ENCODE measurements at regions not wholly inside any gene's neighbourhood (a gene's known extent, or its start where the extent isn't known, plus 50 kb on each side); places are given as distances from the start of the nearest gene placed in this dataset.

DNA sequence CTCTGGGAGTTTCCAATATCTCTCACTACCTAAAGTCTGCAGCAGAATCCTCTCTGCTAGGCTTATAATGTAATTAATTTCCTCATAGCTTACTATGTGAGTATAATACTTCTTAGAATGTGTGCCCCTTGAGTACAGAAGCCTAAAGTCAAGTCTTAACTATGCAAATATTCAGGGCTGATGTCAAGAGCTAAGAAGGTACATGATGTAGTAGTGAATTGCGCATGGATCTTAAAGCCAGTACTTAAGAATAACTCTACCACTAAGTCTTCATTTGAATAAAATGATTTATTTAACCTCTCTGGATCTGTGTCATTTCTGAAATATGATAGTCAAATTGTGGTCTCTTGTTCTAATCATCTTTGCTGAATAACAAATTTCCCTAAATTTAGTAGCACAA, 442.9 kb downstream of the DTWD2 start:
- Histone ChIP-seq H3K4me3 (ENCODE audit: insufficient read depth, low read depth, low read length, poor library complexity, severe bottlenecking) (no peak overlapping the region), H3K36me3 (ENCODE audit: control insufficient read depth, insufficient read depth, low read length) (no peaks in the 10 kb centered on the region), H3K4me1 (ENCODE audit: control insufficient read depth, insufficient read depth, low read length, poor library complexity, severe bottlenecking) (no peaks in the 10 kb centered on the region), H3K27me3 (replicated peaks; ENCODE audit: control insufficient read depth, insufficient read depth, low read length, poor library complexity, severe bottlenecking) (no peaks in the 10 kb centered on the region), H3K9me3 (ENCODE audit: control insufficient read depth, low read length) (no peaks in the 10 kb centered on the region), H3K27ac (ENCODE audit: insufficient read depth, low read length, poor library complexity, severe bottlenecking) (no peak overlapping the region)
- no peak for DNase-seq

- no peak overlapping the region for H3K27ac ChIP-seq (ENCODE audit: insufficient read depth, low read length, poor library complexity, severe bottlenecking)
- no peaks in the 10 kb centered on the region for H3K4me1 ChIP-seq (ENCODE audit: control insufficient read depth, insufficient read depth, low read length, poor library complexity, severe bottlenecking)
- H3K36me3 ChIP-seq (ENCODE audit: control insufficient read depth, insufficient read depth, low read length) = no peaks in the 10 kb centered on the region
- no peak for DNase-seq
- H3K9me3 ChIP-seq (ENCODE audit: control insufficient read depth, low read length) = no peaks in the 10 kb centered on the region
- H3K4me3 ChIP-seq (ENCODE audit: insufficient read depth, low read depth, low read length, poor library complexity, severe bottlenecking) = no peak overlapping the region
- H3K27me3 ChIP-seq (replicated peaks; ENCODE audit: control insufficient read depth, insufficient read depth, low read length, poor library complexity, severe bottlenecking) = no peaks in the 10 kb centered on the region
Observed at GRCh38 chr5:118544887-118545449, 443.4 kb downstream of the DTWD2 start.

DNA sequence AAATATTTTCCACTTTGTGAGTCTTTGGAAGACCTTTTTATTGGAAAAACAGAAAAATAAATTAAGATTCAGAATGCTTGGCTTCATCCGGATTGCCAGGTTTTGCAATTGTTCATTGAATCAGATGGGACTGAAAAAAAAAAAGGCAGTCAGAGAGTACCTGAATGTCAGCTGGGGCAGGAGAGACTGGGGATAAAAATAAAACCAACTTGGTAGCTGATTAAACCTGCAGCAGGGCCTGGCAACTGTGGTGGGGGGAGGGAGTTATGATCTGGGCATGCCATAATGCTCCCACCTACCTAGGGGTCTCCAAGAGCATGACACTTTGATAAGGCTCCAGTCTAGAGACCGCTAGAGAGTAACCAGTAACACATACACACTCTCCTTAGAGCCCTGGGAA, 454.4 kb downstream of the DTWD2 start:
- Histone ChIP-seq H3K9me3 (ENCODE audit: control insufficient read depth, low read length) (no peaks in the 10 kb centered on the region), H3K27ac (ENCODE audit: insufficient read depth, low read length, poor library complexity, severe bottlenecking) (no peak overlapping the region), H3K27me3 (replicated peaks; ENCODE audit: control insufficient read depth, insufficient read depth, low read length, poor library complexity, severe bottlenecking) (no peaks in the 10 kb centered on the region), H3K4me1 (ENCODE audit: control insufficient read depth, insufficient read depth, low read length, poor library complexity, severe bottlenecking) (no peaks in the 10 kb centered on the region), H3K4me3 (ENCODE audit: insufficient read depth, low read depth, low read length, poor library complexity, severe bottlenecking) (no peak overlapping the region), H3K36me3 (ENCODE audit: control insufficient read depth, insufficient read depth, low read length) (no peaks in the 10 kb centered on the region)
- DNase-seq = no peak

- no peaks in the 10 kb centered on the region for H3K36me3 ChIP-seq (ENCODE audit: control insufficient read depth, insufficient read depth, low read length)
- no peaks in the 10 kb centered on the region for H3K27me3 ChIP-seq (replicated peaks; ENCODE audit: control insufficient read depth, insufficient read depth, low read length, poor library complexity, severe bottlenecking)
- no peaks in the 10 kb centered on the region for H3K4me1 ChIP-seq (ENCODE audit: control insufficient read depth, insufficient read depth, low read length, poor library complexity, severe bottlenecking)
- H3K27ac ChIP-seq (ENCODE audit: insufficient read depth, low read length, poor library complexity, severe bottlenecking) = no peak overlapping the region
- H3K4me3 ChIP-seq (ENCODE audit: insufficient read depth, low read depth, low read length, poor library complexity, severe bottlenecking) = no peak overlapping the region
- DNase-seq = no peak
- H3K9me3 ChIP-seq (ENCODE audit: control insufficient read depth, low read length) = no peaks in the 10 kb centered on the region
Observed at GRCh38 chr5:118533156-118533555, 455.2 kb downstream of the DTWD2 start.

DNA sequence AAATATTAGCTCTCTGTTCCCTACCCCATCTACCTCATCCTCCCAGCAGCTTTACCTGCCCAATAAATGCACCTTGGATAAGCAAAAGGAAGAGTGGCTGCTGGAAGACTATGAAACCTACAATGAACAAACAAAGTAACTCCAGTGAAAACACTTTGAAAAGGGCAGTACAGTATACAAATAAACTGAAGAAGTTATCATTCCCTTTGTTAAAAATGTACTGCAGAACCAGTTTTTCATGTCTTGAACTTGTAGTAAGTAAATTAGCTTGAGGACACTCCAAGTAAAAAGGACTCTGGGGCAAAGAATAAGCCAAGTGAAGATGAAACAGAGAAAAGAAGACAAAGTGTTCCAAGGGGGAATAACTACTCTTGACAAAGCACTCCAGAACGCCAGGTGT, 457.1 kb downstream of the DTWD2 start:
- H3K27ac ChIP-seq (ENCODE audit: insufficient read depth, low read length, poor library complexity, severe bottlenecking) = no peak overlapping the region
- H3K36me3 ChIP-seq (ENCODE audit: control insufficient read depth, insufficient read depth, low read length) = no peaks in the 10 kb centered on the region
- H3K4me1 ChIP-seq (ENCODE audit: control insufficient read depth, insufficient read depth, low read length, poor library complexity, severe bottlenecking) = no peaks in the 10 kb centered on the region
- no peak overlapping the region for H3K4me3 ChIP-seq (ENCODE audit: insufficient read depth, low read depth, low read length, poor library complexity, severe bottlenecking)
- no peaks in the 10 kb centered on the region for H3K27me3 ChIP-seq (replicated peaks; ENCODE audit: control insufficient read depth, insufficient read depth, low read length, poor library complexity, severe bottlenecking)
- H3K9me3 ChIP-seq (ENCODE audit: control insufficient read depth, low read length) = no peaks in the 10 kb centered on the region
- no peak for DNase-seq

- no peak for DNase-seq
- Histone ChIP-seq H3K4me3 (ENCODE audit: insufficient read depth, low read depth, low read length, poor library complexity, severe bottlenecking) (no peak overlapping the region), H3K27ac (ENCODE audit: insufficient read depth, low read length, poor library complexity, severe bottlenecking) (no peak overlapping the region), H3K4me1 (ENCODE audit: control insufficient read depth, insufficient read depth, low read length, poor library complexity, severe bottlenecking) (no peaks in the 10 kb centered on the region), H3K27me3 (replicated peaks; ENCODE audit: control insufficient read depth, insufficient read depth, low read length, poor library complexity, severe bottlenecking) (no peaks in the 10 kb centered on the region), H3K36me3 (ENCODE audit: control insufficient read depth, insufficient read depth, low read length) (no peaks in the 10 kb centered on the region), H3K9me3 (ENCODE audit: control insufficient read depth, low read length) (no peaks in the 10 kb centered on the region)
Observed at GRCh38 chr5:118529361-118530144, 458.8 kb downstream of the DTWD2 start.

GRCh38 chr5:118522626-118523025, 465.7 kb downstream of the DTWD2 start:
- H3K4me1 ChIP-seq (ENCODE audit: control insufficient read depth, insufficient read depth, low read length, poor library complexity, severe bottlenecking) = no peaks in the 10 kb centered on the region
- H3K36me3 ChIP-seq (ENCODE audit: control insufficient read depth, insufficient read depth, low read length) = no peaks in the 10 kb centered on the region
- H3K27me3 ChIP-seq (replicated peaks; ENCODE audit: control insufficient read depth, insufficient read depth, low read length, poor library complexity, severe bottlenecking) = no peaks in the 10 kb centered on the region
- DNase-seq = no peak
- H3K4me3 ChIP-seq (ENCODE audit: insufficient read depth, low read depth, low read length, poor library complexity, severe bottlenecking) = no peak overlapping the region
- no peak overlapping the region for H3K27ac ChIP-seq (ENCODE audit: insufficient read depth, low read length, poor library complexity, severe bottlenecking)
- no peaks in the 10 kb centered on the region for H3K9me3 ChIP-seq (ENCODE audit: control insufficient read depth, low read length)

GRCh38 chr5:118520771-118521415, 467.5 kb downstream of the DTWD2 start:
- Histone ChIP-seq H3K9me3 (ENCODE audit: control insufficient read depth, low read length) (no peaks in the 10 kb centered on the region), H3K27me3 (replicated peaks; ENCODE audit: control insufficient read depth, insufficient read depth, low read length, poor library complexity, severe bottlenecking) (no peaks in the 10 kb centered on the region), H3K4me3 (ENCODE audit: insufficient read depth, low read depth, low read length, poor library complexity, severe bottlenecking) (no peak overlapping the region), H3K27ac (ENCODE audit: insufficient read depth, low read length, poor library complexity, severe bottlenecking) (no peak overlapping the region), H3K4me1 (ENCODE audit: control insufficient read depth, insufficient read depth, low read length, poor library complexity, severe bottlenecking) (no peaks in the 10 kb centered on the region), H3K36me3 (ENCODE audit: control insufficient read depth, insufficient read depth, low read length) (no peaks in the 10 kb centered on the region)
- DNase-seq = no peak

- H3K27me3 ChIP-seq (replicated peaks; ENCODE audit: control insufficient read depth, insufficient read depth, low read length, poor library complexity, severe bottlenecking) = no peaks in the 10 kb centered on the region
- no peak overlapping the region for H3K27ac ChIP-seq (ENCODE audit: insufficient read depth, low read length, poor library complexity, severe bottlenecking)
- no peaks in the 10 kb centered on the region for H3K36me3 ChIP-seq (ENCODE audit: control insufficient read depth, insufficient read depth, low read length)
- H3K4me1 ChIP-seq (ENCODE audit: control insufficient read depth, insufficient read depth, low read length, poor library complexity, severe bottlenecking) = no peaks in the 10 kb centered on the region
- DNase-seq = no peak
- no peaks in the 10 kb centered on the region for H3K9me3 ChIP-seq (ENCODE audit: control insufficient read depth, low read length)
- H3K4me3 ChIP-seq (ENCODE audit: insufficient read depth, low read depth, low read length, poor library complexity, severe bottlenecking) = no peak overlapping the region
Observed at GRCh38 chr5:118519466-118519865, 468.9 kb downstream of the DTWD2 start.

- Histone ChIP-seq H3K9me3 (ENCODE audit: control insufficient read depth, low read length) (no peaks in the 10 kb centered on the region), H3K4me3 (ENCODE audit: insufficient read depth, low read depth, low read length, poor library complexity, severe bottlenecking) (no peak overlapping the region), H3K27ac (ENCODE audit: insufficient read depth, low read length, poor library complexity, severe bottlenecking) (no peak overlapping the region), H3K36me3 (ENCODE audit: control insufficient read depth, insufficient read depth, low read length) (no peaks in the 10 kb centered on the region), H3K27me3 (replicated peaks; ENCODE audit: control insufficient read depth, insufficient read depth, low read length, poor library complexity, severe bottlenecking) (no peaks in the 10 kb centered on the region), H3K4me1 (ENCODE audit: control insufficient read depth, insufficient read depth, low read length, poor library complexity, severe bottlenecking) (no peaks in the 10 kb centered on the region)
- DNase-seq = no peak
Observed at GRCh38 chr5:118518720-118519119, 469.6 kb downstream of the DTWD2 start.

All from effector memory CD4-positive, alpha-beta T cell (primary cell).